HCT116 (cell line): ENCODE measurements at regions not wholly inside any gene's neighbourhood (a gene's known extent, or its start where the extent isn't known, plus 50 kb on each side); places are given as distances from the start of the nearest gene placed in this dataset.

Experiments
- ATAC-seq: fragments of 200-7000 bp; cut with Tn5 transposase; 2 replicates; pipeline ENCODE4 v1.9.1; 2020; ENCODE audit warnings: mild to moderate bottlenecking, moderate library complexity
- BruUV-seq: library from RNA; stranded (reverse); fragments of 400-500 nt; replicated peaks from 2 replicates; lab custom pipeline; 2021; lab: Mats Ljungman, UMichigan
- CTCF ChIA-PET: fragments of 300-600 bp; sonication (Branson Sonifier 250); formaldehyde crosslinking; loops from one replicate; lab custom pipeline; 2021; ENCODE audit warnings: antibody characterized with exemption; lab: Charles Lee
- POLR2A ChIA-PET: fragments of 300-600, 350-600 bp; sonication (Branson Sonifier 250); formaldehyde crosslinking; loops from one replicate; lab custom pipeline; 2021; ENCODE audit warnings: antibody characterized with exemption; lab: Charles Lee
- RAD21 ChIA-PET, 2 experiments: fragments of 300-600 bp; sonication (Branson Sonifier 250); formaldehyde crosslinking; loops; one replicate each; lab custom pipeline; 2023; ENCODE audit warnings: low total read pairs in 2 of 2; ENCODE audit not compliant: uncharacterized antibody in 2 of 2, unreplicated experiment in 2 of 2, low non-redundant PET in 1 of 2; lab: Charles Lee
- DNase-seq: peaks from one replicate; pipeline ENCODE4 v3.0.0-alpha.2; 2010; ENCODE audit warnings: low read depth, low spot score
- H2AFZ ChIP-seq: fragments of 200-600 bp; shearing (Covaris generic), sonication (generic); 2 replicates; pipeline ENCODE4 v1.6.1; 2017; ENCODE audit warnings: low read depth, mixed run types, mixed read lengths, antibody characterized with exemption, low read length; ENCODE audit not compliant: poor library complexity, severe bottlenecking
- H3K27ac ChIP-seq: 2 replicates; pipeline ENCODE4 v1.5.1; 2012; ENCODE audit warnings: low read depth, low read length
- H3K27me3 ChIP-seq: fragments of 200-600 bp; sonication (generic); 2 replicates; pipeline ENCODE4 v1.6.1; 2016; ENCODE audit warnings: mixed run types, low read length, mixed read lengths; ENCODE audit not compliant: insufficient read depth
- H3K36me3 ChIP-seq, 2 experiments: fragments of 200-500 bp in 1 of 2; fragments of 200-600 bp in 1 of 2; sonication (Bioruptor generic) in 1 of 2; sonication (generic) in 1 of 2; 2 replicates each; pipeline versions ENCODE4 v1.5.1 to v1.6.1; 2014 to 2016; ENCODE audit warnings: low read length in 2 of 2, inconsistent platforms in 1 of 2, mixed read lengths in 1 of 2, mixed run types in 1 of 2; ENCODE audit not compliant: insufficient read depth in 2 of 2, control insufficient read depth in 1 of 2
- H3K4me1 ChIP-seq, 2 experiments: fragments of 200-600 bp in 1 of 2; sonication (generic) in 1 of 2; 2 replicates each; pipeline versions ENCODE4 v1.5.1 to v1.6.1; 2012 to 2017; ENCODE audit warnings: low read length in 2 of 2, inconsistent platforms in 1 of 2, mild to moderate bottlenecking in 1 of 2, mixed read lengths in 1 of 2, mixed run types in 1 of 2, moderate library complexity in 1 of 2; ENCODE audit not compliant: insufficient read depth in 2 of 2, control insufficient read depth in 1 of 2
- H3K4me2 ChIP-seq: fragments of 200-600 bp; sonication (generic); 2 replicates; pipeline ENCODE4 v1.6.1; 2017; ENCODE audit warnings: mixed run types, low read length, mixed read lengths
- H3K4me3 ChIP-seq, 2 experiments: fragments of 200-600 bp in 1 of 2; sonication (generic) in 1 of 2; replicated peaks in 1 of 2; 2 replicates each; pipeline ENCODE4 v1.5.1; 2011 to 2016; ENCODE audit warnings: low read length in 2 of 2, control low read depth in 1 of 2, low read depth in 1 of 2, mild to moderate bottlenecking in 1 of 2, mixed read lengths in 1 of 2, mixed run types in 1 of 2
- H3K79me2 ChIP-seq: fragments of 200-600 bp; sonication (generic); 2 replicates; pipeline ENCODE4 v1.6.1; 2017; ENCODE audit warnings: mild to moderate bottlenecking, mixed run types, low read length, moderate library complexity, mixed read lengths; ENCODE audit not compliant: insufficient read depth
- H3K9ac ChIP-seq: fragments of 200-600 bp; sonication (generic); 2 replicates; pipeline ENCODE4 v1.6.1; 2016; ENCODE audit warnings: low read length, mixed read lengths
- H3K9me2 ChIP-seq: fragments of 200-600 bp; sonication (generic), shearing (Covaris generic); 2 replicates; pipeline ENCODE4 v1.6.1; 2017; ENCODE audit warnings: mixed run types, mild to moderate bottlenecking, moderate library complexity; ENCODE audit not compliant: insufficient read depth
- H3K9me3 ChIP-seq, 2 experiments: fragments of 200-500 bp in 1 of 2; fragments of 200-600 bp in 1 of 2; sonication (Bioruptor generic) in 1 of 2; sonication (generic) in 1 of 2; 2 replicates each; pipeline ENCODE4 v1.6.1; 2014 to 2017; ENCODE audit warnings: low read length in 2 of 2, mixed read lengths in 2 of 2, inconsistent platforms in 1 of 2, low read depth in 1 of 2, mild to moderate bottlenecking in 1 of 2, mixed run types in 1 of 2, moderate library complexity in 1 of 2; ENCODE audit not compliant: control insufficient read depth in 1 of 2, insufficient read depth in 1 of 2
- H4K20me1 ChIP-seq: fragments of 200-600 bp; sonication (generic), shearing (Covaris generic); 2 replicates; pipeline ENCODE4 v1.6.1; 2017; ENCODE audit warnings: mixed run types, mild to moderate bottlenecking, moderate library complexity; ENCODE audit not compliant: insufficient read depth
- ELF1 ChIP-seq: IDR thresholded peaks from 2 replicates; pipeline ENCODE4 v1.6.1; 2012; ENCODE audit warnings: low read depth, borderline replicate concordance
- EZH2 ChIP-seq: fragments of 200-600 bp; sonication (generic); IDR thresholded peaks from 2 replicates; pipeline ENCODE4 v1.6.1; 2017; ENCODE audit warnings: antibody characterized with exemption, mixed run types
- JUND ChIP-seq: IDR thresholded peaks from 2 replicates; pipeline ENCODE4 v1.6.1; 2012
- POLR2A ChIP-seq: IDR thresholded peaks from 2 replicates; pipeline ENCODE4 v1.7.0; 2011; ENCODE audit warnings: borderline replicate concordance; ENCODE audit not compliant: insufficient read depth, insufficient read length; ENCODE audit errors: extremely low read depth
- RAD21 ChIP-seq: IDR thresholded peaks from 2 replicates; pipeline ENCODE4 v1.6.1; 2012; ENCODE audit warnings: low read depth, mild to moderate bottlenecking
- SP1 ChIP-seq: IDR thresholded peaks from 2 replicates; pipeline ENCODE4 v1.6.1; 2012; ENCODE audit warnings: low read depth
- ZNF274 ChIP-seq: fragments of 200-500 bp; sonication (Bioruptor generic); IDR thresholded peaks from 2 replicates; pipeline ENCODE4 v1.6.1; 2014; ENCODE audit warnings: mild to moderate bottlenecking, low read depth, low read length, inconsistent platforms
- intact Hi-C: fragments of 100-400 bp; cut with micrococcal nuclease; formaldehyde crosslinking; loops from 2 replicates; pipeline ENCODE4 v1.10.0; 2022
- TF ChIP-seq, protein P1 (sequence below), 3 experiments: fragments of 200-600 bp in 1 of 3; sonication (generic) in 1 of 3; IDR thresholded peaks in 2 of 3; conservative IDR thresholded peaks in 1 of 3; 2 replicates each; pipeline ENCODE4 v1.5.1; 2012 to 2017; ENCODE audit warnings: low read depth in 2 of 3, low read length in 2 of 3, antibody characterized with exemption in 1 of 3, borderline replicate concordance in 1 of 3, control low read depth in 1 of 3, mild to moderate bottlenecking in 1 of 3, mixed read lengths in 1 of 3, mixed run types in 1 of 3, moderate library complexity in 1 of 3; ENCODE audit not compliant: insufficient read depth in 1 of 3
- TF ChIP-seq, protein P2 (sequence below): IDR thresholded peaks from 2 replicates; pipeline ENCODE4 v1.6.1; 2012

DNA sequence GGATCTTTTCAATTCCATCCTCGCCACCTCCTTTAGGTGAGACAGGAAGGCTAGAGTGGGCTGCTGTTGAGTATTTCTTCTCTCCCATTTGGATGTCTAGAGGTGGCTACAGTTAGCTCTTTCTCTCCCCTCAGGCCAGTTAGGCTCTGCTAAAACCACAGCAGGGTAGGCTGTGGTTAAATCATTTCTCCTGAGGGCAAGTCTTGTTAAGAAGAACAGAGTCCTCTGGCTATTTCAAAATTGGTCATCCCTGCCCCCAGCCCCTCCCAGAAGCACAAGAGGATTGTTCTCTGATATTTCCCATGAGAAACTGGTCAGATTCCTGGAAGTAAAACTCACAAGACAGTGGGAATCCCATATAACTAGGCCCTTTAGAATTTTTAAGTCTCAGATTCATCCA lies 1359.5 kb downstream of the TECRL start:
- no peak overlapping the region for H3K4me2 ChIP-seq
- TF ChIP-seq, protein P1, sequence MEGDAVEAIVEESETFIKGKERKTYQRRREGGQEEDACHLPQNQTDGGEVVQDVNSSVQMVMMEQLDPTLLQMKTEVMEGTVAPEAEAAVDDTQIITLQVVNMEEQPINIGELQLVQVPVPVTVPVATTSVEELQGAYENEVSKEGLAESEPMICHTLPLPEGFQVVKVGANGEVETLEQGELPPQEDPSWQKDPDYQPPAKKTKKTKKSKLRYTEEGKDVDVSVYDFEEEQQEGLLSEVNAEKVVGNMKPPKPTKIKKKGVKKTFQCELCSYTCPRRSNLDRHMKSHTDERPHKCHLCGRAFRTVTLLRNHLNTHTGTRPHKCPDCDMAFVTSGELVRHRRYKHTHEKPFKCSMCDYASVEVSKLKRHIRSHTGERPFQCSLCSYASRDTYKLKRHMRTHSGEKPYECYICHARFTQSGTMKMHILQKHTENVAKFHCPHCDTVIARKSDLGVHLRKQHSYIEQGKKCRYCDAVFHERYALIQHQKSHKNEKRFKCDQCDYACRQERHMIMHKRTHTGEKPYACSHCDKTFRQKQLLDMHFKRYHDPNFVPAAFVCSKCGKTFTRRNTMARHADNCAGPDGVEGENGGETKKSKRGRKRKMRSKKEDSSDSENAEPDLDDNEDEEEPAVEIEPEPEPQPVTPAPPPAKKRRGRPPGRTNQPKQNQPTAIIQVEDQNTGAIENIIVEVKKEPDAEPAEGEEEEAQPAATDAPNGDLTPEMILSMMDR (IDR thresholded peaks at IDR 0.05 in 2 of 3, conservative IDR thresholded peaks at IDR 0.05 in 1 of 3; ENCODE audit: borderline replicate concordance in 1 of 3, insufficient read depth in 1 of 3, low read depth in 2 of 3, low read length in 2 of 3), result no peak
- TF ChIP-seq JUND, result no peak
- TF ChIP-seq, all 23 proteins: peak for 0
- no peak for DNase-seq
- intact Hi-C loops, result no loop called here
- Histone ChIP-seq H3K79me2 (no peaks in the 10 kb centered on the region), H3K9me2 (no peaks in the 10 kb centered on the region), H3K27ac (no peak overlapping the region), H2AFZ (no peak overlapping the region), H3K36me3 (no peaks in the 10 kb centered on the region), H3K9ac (no peak overlapping the region), H3K27me3 (no peaks in the 10 kb centered on the region), H3K4me3 (no peak overlapping the region), H4K20me1 (no peaks in the 10 kb centered on the region), H3K4me1 (no peaks in the 10 kb centered on the region), H3K9me3 (peaks cover 0 to 27% of the 10 kb centered on the region in 2 experiments; a peak in 2 of 4 replicates)
- BruUV-seq, result no TSS peak
- CTCF ChIA-PET, result no interaction called here
- RAD21 ChIA-PET, result no interaction called here
- POLR2A ChIA-PET, result no interaction called here
- no peak for ATAC-seq

DNA sequence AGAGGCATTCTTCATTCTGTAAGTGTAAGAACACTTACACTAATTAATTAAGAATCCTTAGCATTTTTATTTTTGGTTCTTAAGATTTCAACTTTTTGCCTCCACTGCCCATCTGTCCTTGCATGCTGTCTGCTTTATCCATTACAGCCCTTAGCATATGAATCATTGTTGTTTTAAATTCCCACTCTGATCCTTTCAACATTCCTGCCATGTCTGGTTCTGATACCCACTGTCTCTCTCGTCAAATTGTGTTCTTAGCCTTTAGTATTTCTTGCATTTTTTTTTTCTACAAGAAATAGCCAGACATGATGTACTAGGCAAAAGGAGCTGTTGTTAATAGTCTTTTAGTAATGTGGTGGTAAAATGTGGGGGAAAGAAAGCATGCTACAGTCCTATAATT lies 1360.0 kb downstream of the TECRL start:
- ChIA-PET POLR2A (no interaction called here), CTCF (no interaction called here), RAD21 (no interaction called here)
- BruUV-seq, result no TSS peak
- DNase-seq (no peak), ATAC-seq (no peak)
- Histone ChIP-seq H4K20me1 (no peaks in the 10 kb centered on the region), H3K4me1 (no peaks in the 10 kb centered on the region), H3K4me3 (no peak overlapping the region), H3K79me2 (no peaks in the 10 kb centered on the region), H3K27ac (no peak overlapping the region), H3K27me3 (no peaks in the 10 kb centered on the region), H3K9ac (no peak overlapping the region), H2AFZ (no peak overlapping the region), H3K9me3 (peaks cover 0 to 27% of the 10 kb centered on the region in 2 experiments; a peak in 2 of 4 replicates), H3K4me2 (no peak overlapping the region), H3K36me3 (no peaks in the 10 kb centered on the region), H3K9me2 (no peaks in the 10 kb centered on the region)
- TF ChIP-seq SP1 (no peak), POLR2A (no peak), ELF1 (no peak), EZH2 (no peak), ZNF274 (no peak), RAD21 (no peak)
- TF ChIP-seq, protein P2, sequence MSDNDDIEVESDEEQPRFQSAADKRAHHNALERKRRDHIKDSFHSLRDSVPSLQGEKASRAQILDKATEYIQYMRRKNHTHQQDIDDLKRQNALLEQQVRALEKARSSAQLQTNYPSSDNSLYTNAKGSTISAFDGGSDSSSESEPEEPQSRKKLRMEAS, result no peak
- intact Hi-C loops, result no loop called here
